Endothelial cell of umbilical vein (primary cell): ENCODE measurements at regions not wholly inside any gene's neighbourhood (a gene's known extent, or its start where the extent isn't known, plus 50 kb on each side); places are given as distances from the start of the nearest gene placed in this dataset.

Source experiments
- EZH2 ChIP-seq: IDR thresholded peaks from 2 replicates; pipeline ENCODE4 v1.6.1; 2012; ENCODE audit warnings: borderline replicate concordance, low read depth, mild to moderate bottlenecking, moderate library complexity, low read length, inconsistent platforms; ENCODE audit not compliant: severe bottlenecking
- GATA2 ChIP-seq: IDR thresholded peaks from 2 replicates; pipeline ENCODE4 v1.7.0; 2011; ENCODE audit warnings: low read depth, mild to moderate bottlenecking, moderate library complexity, mixed read lengths, low read length; ENCODE audit not compliant: insufficient read length, insufficient read depth
- JUN ChIP-seq: IDR thresholded peaks from 2 replicates; pipeline ENCODE4 v1.6.1; 2011; ENCODE audit warnings: borderline replicate concordance, low read depth; ENCODE audit not compliant: insufficient read length, insufficient read depth
- MYC ChIP-seq: IDR thresholded peaks from one replicate; pipeline ENCODE4 v1.6.1; 2011; ENCODE audit warnings: mild to moderate bottlenecking, low read depth, low read length
- POLR2A ChIP-seq: IDR thresholded peaks from 2 replicates; pipeline ENCODE4 v1.6.1; 2012; ENCODE audit warnings: low read depth, mild to moderate bottlenecking, control low read depth, low read length
- POLR2AphosphoS5 ChIP-seq: IDR thresholded peaks from 2 replicates; pipeline ENCODE4 v1.6.1; 2012; ENCODE audit warnings: low read depth, mild to moderate bottlenecking, control low read depth, low read length, moderate library complexity; ENCODE audit not compliant: insufficient read depth
- TF ChIP-seq, protein P1 (sequence below), 2 donors: IDR thresholded peaks; 1 replicate in 1 of 2; 2 replicates in 1 of 2; pipeline ENCODE4 v1.5.1; 2011; ENCODE audit warnings: low read length in 2 of 2, mild to moderate bottlenecking in 2 of 2, moderate library complexity in 2 of 2, control low read depth in 1 of 2, inconsistent platforms in 1 of 2, low read depth in 1 of 2; ENCODE audit not compliant: insufficient read depth in 1 of 2; ENCODE audit errors: extremely low read depth in 1 of 2

DNA sequence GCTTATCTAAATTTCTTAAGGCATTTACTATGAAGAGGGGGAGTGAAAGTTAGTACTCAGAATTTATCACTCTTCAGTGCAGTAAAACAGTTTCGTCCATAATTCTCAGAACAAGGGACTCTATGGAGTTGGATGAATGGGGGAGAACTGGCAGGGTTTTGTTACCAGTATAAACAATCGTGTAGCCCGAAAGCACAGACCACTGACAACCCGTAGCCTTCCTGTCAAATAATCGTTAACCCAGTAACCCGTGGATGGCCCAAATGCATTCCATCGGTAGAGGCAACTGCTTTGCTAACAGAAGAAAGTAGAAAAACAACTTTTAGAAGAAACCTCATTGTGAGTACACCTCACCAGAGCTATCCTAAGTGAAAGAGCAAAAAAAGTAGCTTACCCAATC, 583.9 kb downstream of the NXPH1 start:
- TF ChIP-seq, protein P1, sequence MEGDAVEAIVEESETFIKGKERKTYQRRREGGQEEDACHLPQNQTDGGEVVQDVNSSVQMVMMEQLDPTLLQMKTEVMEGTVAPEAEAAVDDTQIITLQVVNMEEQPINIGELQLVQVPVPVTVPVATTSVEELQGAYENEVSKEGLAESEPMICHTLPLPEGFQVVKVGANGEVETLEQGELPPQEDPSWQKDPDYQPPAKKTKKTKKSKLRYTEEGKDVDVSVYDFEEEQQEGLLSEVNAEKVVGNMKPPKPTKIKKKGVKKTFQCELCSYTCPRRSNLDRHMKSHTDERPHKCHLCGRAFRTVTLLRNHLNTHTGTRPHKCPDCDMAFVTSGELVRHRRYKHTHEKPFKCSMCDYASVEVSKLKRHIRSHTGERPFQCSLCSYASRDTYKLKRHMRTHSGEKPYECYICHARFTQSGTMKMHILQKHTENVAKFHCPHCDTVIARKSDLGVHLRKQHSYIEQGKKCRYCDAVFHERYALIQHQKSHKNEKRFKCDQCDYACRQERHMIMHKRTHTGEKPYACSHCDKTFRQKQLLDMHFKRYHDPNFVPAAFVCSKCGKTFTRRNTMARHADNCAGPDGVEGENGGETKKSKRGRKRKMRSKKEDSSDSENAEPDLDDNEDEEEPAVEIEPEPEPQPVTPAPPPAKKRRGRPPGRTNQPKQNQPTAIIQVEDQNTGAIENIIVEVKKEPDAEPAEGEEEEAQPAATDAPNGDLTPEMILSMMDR (IDR thresholded peaks at IDR 0.05; ENCODE audit: extremely low read depth in 1 of 2, insufficient read depth in 1 of 2, low read depth in 1 of 2, low read length in 2 of 2): no peak
- TF ChIP-seq POLR2AphosphoS5: no peak
- no peak for TF ChIP-seq MYC
- TF ChIP-seq EZH2: no peak
- no peak for TF ChIP-seq POLR2A
- no peak for TF ChIP-seq JUN
- no peak for TF ChIP-seq GATA2
